Tibial nerve (tissue), 4 donors: ENCODE measurements at regions not wholly inside any gene's neighbourhood (a gene's known extent, or its start where the extent isn't known, plus 50 kb on each side); places are given as distances from the start of the nearest gene placed in this dataset.
"Not testable (repeated sequence)": the region's sequence is repeated elsewhere in the genome, so short reads cannot be mapped to it uniquely, and the experiment has no call there.

Experiments used
- DNase-seq, 2 donors: peaks; one replicate each; pipeline ENCODE4 v3.0.0-alpha.2; 2019; ENCODE audit warnings: low spot score in 2 of 2
- H3K27ac ChIP-seq, 4 donors: fragments of 200-600 bp; sonication (generic) in 3 of 4; one replicate each; pipeline ENCODE4 v1.5.1; 2017 to 2019; ENCODE audit warnings: mild to moderate bottlenecking in 1 of 4
- H3K27me3 ChIP-seq, 2 donors: fragments of 200-600 bp; sonication (generic) in 1 of 2; one replicate each; pipeline versions ENCODE4 v1.5.1 to v1.6.0; 2017 to 2019
- H3K36me3 ChIP-seq, 3 donors: fragments of 200-600 bp; sonication (generic); one replicate each; pipeline ENCODE4 v1.5.1; 2018 to 2019
- H3K4me1 ChIP-seq, 4 donors: fragments of 200-600 bp; sonication (generic) in 3 of 4; one replicate each; pipeline ENCODE4 v1.5.1; 2017 to 2019
- H3K4me3 ChIP-seq, 4 donors: fragments of 200-600 bp; sonication (generic) in 3 of 4; one replicate each; pipeline ENCODE4 v1.5.1; 2017 to 2019; ENCODE audit warnings: mild to moderate bottlenecking in 1 of 4, moderate library complexity in 1 of 4
- H3K9me3 ChIP-seq, 4 donors: fragments of 200-600 bp; sonication (generic) in 3 of 4; one replicate each; pipeline ENCODE4 v1.5.1; 2017 to 2019
- EP300 ChIP-seq, 2 donors: sonication (generic); formaldehyde crosslinking; IDR thresholded peaks; one replicate each; pipeline ENCODE4 v1.6.1; 2017; ENCODE audit warnings: antibody characterized with exemption in 2 of 2, mild to moderate bottlenecking in 1 of 2
- POLR2A ChIP-seq, 2 donors: fragments of 450-650 bp; IDR thresholded peaks; one replicate each; pipeline ENCODE4 v1.6.1; 2017; ENCODE audit warnings: antibody characterized with exemption in 2 of 2, mild to moderate bottlenecking in 2 of 2, moderate library complexity in 2 of 2
- WGBS, 2 donors: methylation state at CpG; one replicate each; pipeline ENCODE4 v1.1.5; 2018; 5-methylcytosine and 5-hydroxymethylcytosine counted together
- TF ChIP-seq, protein P1 (sequence below), 5 experiments: fragments of 200-600 bp in 3 of 5; fragments of 450-650 bp in 2 of 5; sonication (generic) in 3 of 5; IDR thresholded peaks; one replicate each; pipeline ENCODE4 v1.5.1; 2016 to 2019; ENCODE audit warnings: antibody characterized with exemption in 5 of 5, mild to moderate bottlenecking in 3 of 5, moderate library complexity in 2 of 5

DNA sequence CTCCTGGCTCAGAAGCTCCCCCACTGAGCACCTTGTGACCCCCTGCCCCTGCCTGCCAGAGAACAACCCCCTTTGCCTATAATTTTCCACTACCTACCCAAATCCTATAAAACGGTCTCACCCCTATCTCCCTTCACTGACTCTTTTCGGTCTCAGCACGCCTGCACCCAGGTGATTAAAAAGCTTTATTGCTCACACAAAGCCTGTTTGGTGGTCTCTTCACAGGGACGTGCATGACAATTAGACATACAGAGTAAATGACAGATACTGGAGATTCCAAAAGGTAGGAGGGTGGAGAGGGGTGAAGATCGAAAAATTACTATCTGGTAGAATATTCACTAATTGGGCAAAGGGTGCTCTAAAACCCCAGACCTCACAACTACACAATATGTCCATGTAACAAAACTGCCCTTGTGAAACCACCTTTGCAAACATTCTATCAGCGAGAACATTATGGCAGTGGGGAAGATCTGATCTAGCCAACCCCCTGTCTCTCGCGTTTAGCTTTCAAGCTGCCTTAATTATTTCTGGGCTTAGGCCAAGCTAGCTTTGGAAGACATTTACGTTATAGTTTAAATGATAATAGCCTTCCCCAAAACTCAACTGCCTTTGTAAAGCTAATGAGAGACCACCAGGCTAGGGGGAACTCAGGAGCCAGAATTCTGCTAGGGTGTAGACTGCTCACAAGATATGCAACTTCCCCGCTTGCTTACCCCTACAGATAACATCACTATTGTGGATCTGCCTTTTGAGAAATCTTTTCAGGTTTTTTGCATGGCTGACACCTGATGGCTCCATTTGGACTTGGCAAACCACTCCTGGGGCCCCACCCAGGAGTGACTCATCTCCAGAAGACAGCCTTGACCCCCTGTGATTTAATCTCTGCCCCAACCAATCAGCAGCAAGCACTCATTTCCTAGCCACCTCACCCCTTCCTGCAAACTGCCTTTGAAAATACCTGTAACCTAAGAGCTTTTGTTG, 1534.0 kb upstream of the SPRY2 start:
- Histone ChIP-seq H3K27ac (no peak overlapping the region), H3K27me3 (no peaks in the 10 kb centered on the region), H3K36me3 (no peaks in the 10 kb centered on the region), H3K9me3 (no peaks in the 10 kb centered on the region), H3K4me1 (no peaks in the 10 kb centered on the region), H3K4me3 (no peak overlapping the region)
- no peak for DNase-seq
- 48 to 56% methylated on average over 10 of the region's 10 CpGs for WGBS, 2 donors
- no peak for TF ChIP-seq EP300 (IDR thresholded peaks at IDR 0.05)
- TF ChIP-seq, protein P1, sequence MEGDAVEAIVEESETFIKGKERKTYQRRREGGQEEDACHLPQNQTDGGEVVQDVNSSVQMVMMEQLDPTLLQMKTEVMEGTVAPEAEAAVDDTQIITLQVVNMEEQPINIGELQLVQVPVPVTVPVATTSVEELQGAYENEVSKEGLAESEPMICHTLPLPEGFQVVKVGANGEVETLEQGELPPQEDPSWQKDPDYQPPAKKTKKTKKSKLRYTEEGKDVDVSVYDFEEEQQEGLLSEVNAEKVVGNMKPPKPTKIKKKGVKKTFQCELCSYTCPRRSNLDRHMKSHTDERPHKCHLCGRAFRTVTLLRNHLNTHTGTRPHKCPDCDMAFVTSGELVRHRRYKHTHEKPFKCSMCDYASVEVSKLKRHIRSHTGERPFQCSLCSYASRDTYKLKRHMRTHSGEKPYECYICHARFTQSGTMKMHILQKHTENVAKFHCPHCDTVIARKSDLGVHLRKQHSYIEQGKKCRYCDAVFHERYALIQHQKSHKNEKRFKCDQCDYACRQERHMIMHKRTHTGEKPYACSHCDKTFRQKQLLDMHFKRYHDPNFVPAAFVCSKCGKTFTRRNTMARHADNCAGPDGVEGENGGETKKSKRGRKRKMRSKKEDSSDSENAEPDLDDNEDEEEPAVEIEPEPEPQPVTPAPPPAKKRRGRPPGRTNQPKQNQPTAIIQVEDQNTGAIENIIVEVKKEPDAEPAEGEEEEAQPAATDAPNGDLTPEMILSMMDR (IDR thresholded peaks at IDR 0.05) = no peak
- no peak for TF ChIP-seq POLR2A (IDR thresholded peaks at IDR 0.05)

DNA sequence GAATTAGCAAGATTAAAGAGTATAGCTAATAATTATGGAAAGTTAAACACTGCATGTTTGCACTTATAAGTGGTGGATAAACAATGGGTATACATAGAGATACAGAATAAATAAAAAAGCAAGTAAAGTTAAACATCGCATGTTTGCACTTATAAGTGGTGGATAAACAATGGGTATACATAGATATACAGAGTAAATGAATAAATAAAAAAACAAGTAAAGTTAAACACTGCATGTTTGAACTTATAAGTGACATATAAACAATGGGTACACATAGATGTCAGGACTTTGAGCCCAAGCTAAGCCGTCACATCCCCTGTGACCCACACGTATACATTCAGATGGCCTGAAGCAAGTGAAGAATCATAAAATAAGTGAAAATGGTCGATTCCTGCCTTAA, 1533.3 kb upstream of the SPRY2 start:
- no peak overlapping the region for H3K4me3 ChIP-seq
- no peaks in the 10 kb centered on the region for H3K9me3 ChIP-seq
- no peak for TF ChIP-seq EP300 (IDR thresholded peaks at IDR 0.05)
- TF ChIP-seq, protein P1 (IDR thresholded peaks at IDR 0.05) = no peak
- TF ChIP-seq POLR2A (IDR thresholded peaks at IDR 0.05) = no peak
- no peak for DNase-seq
- H3K27ac ChIP-seq = no peak overlapping the region
- no peaks in the 10 kb centered on the region for H3K4me1 ChIP-seq
- H3K36me3 ChIP-seq = no peaks in the 10 kb centered on the region
- H3K27me3 ChIP-seq = no peaks in the 10 kb centered on the region
- 52 to 61% methylated on average over 4 of the region's 4 CpGs for WGBS, 2 donors

- Histone ChIP-seq H3K27me3 (no peaks in the 10 kb centered on the region), H3K4me1 (no peaks in the 10 kb centered on the region), H3K27ac (no peak overlapping the region), H3K36me3 (no peaks in the 10 kb centered on the region), H3K9me3 (no peaks in the 10 kb centered on the region), H3K4me3 (no peak overlapping the region)
- 0 to 5% methylated on average over 3 of the region's 3 CpGs for WGBS, 2 donors
- TF ChIP-seq, protein P1 (IDR thresholded peaks at IDR 0.05) = no peak
- TF ChIP-seq EP300 (IDR thresholded peaks at IDR 0.05) (no peak), POLR2A (IDR thresholded peaks at IDR 0.05) (no peak)
- no peak for DNase-seq
Observed at GRCh38 chr13:81872581-81872980, 1531.7 kb upstream of the SPRY2 start.

- not testable (repeated sequence) for H3K4me3 ChIP-seq, H3K4me1 ChIP-seq, H3K36me3 ChIP-seq, H3K27me3 ChIP-seq, H3K9me3 ChIP-seq, DNase-seq, H3K27ac ChIP-seq
- 61 to 70% methylated on average over 4 of the region's 4 CpGs for WGBS, 2 donors
Observed at GRCh38 chr13:81871751-81872325, 1530.9 kb upstream of the SPRY2 start.

GRCh38 chr13:81848291-81848690, 1507.4 kb upstream of the SPRY2 start:
- Histone ChIP-seq H3K27me3 (no peaks in the 10 kb centered on the region), H3K9me3 (no peaks in the 10 kb centered on the region), H3K27ac (no peak overlapping the region), H3K4me1 (no peaks in the 10 kb centered on the region), H3K36me3 (no peaks in the 10 kb centered on the region), H3K4me3 (no peak overlapping the region)
- TF ChIP-seq EP300 (IDR thresholded peaks at IDR 0.05) = no peak
- no peak for TF ChIP-seq POLR2A (IDR thresholded peaks at IDR 0.05)
- TF ChIP-seq, protein P1 (IDR thresholded peaks at IDR 0.05) = no peak
- no peak for DNase-seq
